ENCODE measurements at regions not wholly inside any gene's neighbourhood (a gene's known extent, or its start where the extent isn't known, plus 50 kb on each side); places are given as distances from the start of the nearest gene placed in this dataset.

DNA sequence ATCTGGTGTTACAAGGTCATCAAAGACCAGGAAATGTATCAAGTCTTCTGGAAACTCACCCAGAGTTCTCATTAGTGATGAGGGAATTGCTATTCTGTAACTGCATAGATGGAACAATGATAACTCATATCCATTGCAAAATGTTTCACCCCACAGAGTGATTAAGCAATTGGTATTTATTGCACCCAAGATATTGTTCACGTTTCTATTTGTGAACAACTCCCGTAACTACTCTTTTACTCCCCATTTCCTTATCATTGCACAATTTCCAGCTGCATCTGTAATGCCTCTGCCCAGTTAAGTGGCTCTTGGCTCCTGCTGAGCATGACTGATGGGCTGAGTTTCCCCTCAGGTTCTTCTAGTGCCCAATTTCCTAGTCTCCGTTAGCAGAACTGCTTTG lies 108.7 kb upstream of the PRICKLE1 start:
- H2AK5ac ChIP-seq (ENCODE audit: insufficient read length, low read length), result no peak overlapping the region
- H3K27me3 Mint-ChIP-seq (ENCODE audit: low read depth), result no peaks in the 10 kb centered on the region; the same call in 1 of the 2 replicates
- no peak overlapping the region for H3K23ac ChIP-seq (ENCODE audit: insufficient read length, low read depth, low read length)
- H4K91ac ChIP-seq (ENCODE audit: insufficient read length, low read depth, low read length), result no peak overlapping the region
- H2BK20ac ChIP-seq (ENCODE audit: low read depth, low read length, poor library complexity, severe bottlenecking), result no peak overlapping the region
- peaks cover under 1 to 5% of the 10 kb centered on the region in 2 experiments; a peak in 3 of 4 replicates for H3K4me1 Mint-ChIP-seq
- no peak overlapping the region for H3K27ac ChIP-seq (ENCODE audit: insufficient read length, low read depth, low read length)
- no peak overlapping the region for H3K14ac ChIP-seq (ENCODE audit: insufficient read depth, low read length)
- H2BK15ac ChIP-seq (ENCODE audit: low read depth, low read length), result no peak overlapping the region
- no peak overlapping the region for H2BK12ac ChIP-seq (ENCODE audit: insufficient read length, low read depth, low read length)
- no peak overlapping the region for H4K5ac ChIP-seq (ENCODE audit: insufficient read length, low read depth, low read length)
- H2AFZ ChIP-seq (ENCODE audit: low read length), result no peak overlapping the region
- no peaks in the 10 kb centered on the region for H3K79me2 ChIP-seq (ENCODE audit: insufficient read depth, low read length)
- no peak overlapping the region for H3K4ac ChIP-seq (ENCODE audit: low read depth, low read length)
- DNase-seq, result no peak
- H3K9me3 Mint-ChIP-seq, result peaks cover 0 to 2% of the 10 kb centered on the region in 2 experiments; a peak in 1 of 5 replicates
- TF ChIP-seq, protein P1, sequence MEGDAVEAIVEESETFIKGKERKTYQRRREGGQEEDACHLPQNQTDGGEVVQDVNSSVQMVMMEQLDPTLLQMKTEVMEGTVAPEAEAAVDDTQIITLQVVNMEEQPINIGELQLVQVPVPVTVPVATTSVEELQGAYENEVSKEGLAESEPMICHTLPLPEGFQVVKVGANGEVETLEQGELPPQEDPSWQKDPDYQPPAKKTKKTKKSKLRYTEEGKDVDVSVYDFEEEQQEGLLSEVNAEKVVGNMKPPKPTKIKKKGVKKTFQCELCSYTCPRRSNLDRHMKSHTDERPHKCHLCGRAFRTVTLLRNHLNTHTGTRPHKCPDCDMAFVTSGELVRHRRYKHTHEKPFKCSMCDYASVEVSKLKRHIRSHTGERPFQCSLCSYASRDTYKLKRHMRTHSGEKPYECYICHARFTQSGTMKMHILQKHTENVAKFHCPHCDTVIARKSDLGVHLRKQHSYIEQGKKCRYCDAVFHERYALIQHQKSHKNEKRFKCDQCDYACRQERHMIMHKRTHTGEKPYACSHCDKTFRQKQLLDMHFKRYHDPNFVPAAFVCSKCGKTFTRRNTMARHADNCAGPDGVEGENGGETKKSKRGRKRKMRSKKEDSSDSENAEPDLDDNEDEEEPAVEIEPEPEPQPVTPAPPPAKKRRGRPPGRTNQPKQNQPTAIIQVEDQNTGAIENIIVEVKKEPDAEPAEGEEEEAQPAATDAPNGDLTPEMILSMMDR (conservative IDR thresholded peaks at IDR 0.05), result no peak
- H3K27me3 ChIP-seq (ENCODE audit: insufficient read depth, low read length), result no peaks in the 10 kb centered on the region
- H2BK120ac ChIP-seq (ENCODE audit: low read depth, low read length, poor library complexity, severe bottlenecking), result no peak overlapping the region
- no peaks in the 10 kb centered on the region for H3K9me3 ChIP-seq (ENCODE audit: control insufficient read depth, low read depth, low read length)
- H3T11ph ChIP-seq (ENCODE audit: low read length), result no peak overlapping the region
- WGBS (ENCODE audit: extremely low coverage, insufficient read length, low lambda C conversion rate), result no CpG with 5 or more reads among the region's 3 CpGs
- no peak overlapping the region for H3K18ac ChIP-seq (ENCODE audit: insufficient read length, low read depth, low read length)
- H3K4me3 Mint-ChIP-seq, result no peak overlapping the region
- H3K23me2 ChIP-seq (ENCODE audit: insufficient read length, low read depth, low read length, poor library complexity, severe bottlenecking), result no peaks in the 10 kb centered on the region
- peaks cover under 1% of the 10 kb centered on the region for H3K4me1 ChIP-seq (ENCODE audit: insufficient read depth, low read length)
- no peak overlapping the region for H3K56ac ChIP-seq (ENCODE audit: insufficient read length, low read depth, low read length)
- H3K27ac Mint-ChIP-seq, result no peak overlapping the region
- H4K8ac ChIP-seq (replicated peaks; ENCODE audit: insufficient read length, low read depth, low read length), result no peak overlapping the region
- H3K4me2 ChIP-seq (ENCODE audit: insufficient read depth, insufficient read length, low read length), result no peak overlapping the region
- no peak overlapping the region for H2BK5ac ChIP-seq (ENCODE audit: insufficient read length, low read length)
- no peaks in the 10 kb centered on the region for H4K20me1 ChIP-seq (ENCODE audit: control insufficient read depth, insufficient read depth, insufficient read length)
- H3K79me1 ChIP-seq (ENCODE audit: insufficient read depth, low read depth, low read length, poor library complexity, severe bottlenecking), result no peaks in the 10 kb centered on the region
- peaks cover 0 to 4% (median 1%) of the 10 kb centered on the region in 3 experiments; a peak in 5 of 7 replicates for H3K36me3 Mint-ChIP-seq (ENCODE audit: insufficient read depth in 1 of 3, low read depth in 3 of 3)
- H3K9ac ChIP-seq (ENCODE audit: extremely low read depth, insufficient read length, low read length), result no peak overlapping the region
